T-cell (primary cell): ENCODE measurements at regions not wholly inside any gene's neighbourhood (a gene's known extent, or its start where the extent isn't known, plus 50 kb on each side); places are given as distances from the start of the nearest gene placed in this dataset.

ENCODE experiments used
- ATAC-seq, 4 experiments: fragments of 200-7000 bp in 3 of 4; fragments of 150-1000 bp in 1 of 4; cut with Tn5 transposase; replicated peaks in 1 of 4; 1 replicate in 3 of 4; 2 replicates in 1 of 4; pipeline ENCODE4 v1.10.0; 2021; ENCODE audit warnings: moderate library complexity in 3 of 4, mild to moderate bottlenecking in 2 of 4, moderate number of reproducible peaks in 1 of 4
- CTCF ChIA-PET, 2 donors: fragments of 300-600 bp; sonication (Branson Sonifier 250); formaldehyde crosslinking; loops; one replicate each; lab custom pipeline; 2022; ENCODE audit warnings: antibody characterized with exemption in 2 of 2; lab: Charles Lee
- POLR2A ChIA-PET, 2 donors: fragments of 300-600 bp; sonication (Branson Sonifier 250); formaldehyde crosslinking; loops; one replicate each; lab custom pipeline; 2022; ENCODE audit warnings: antibody characterized with exemption in 2 of 2; lab: Charles Lee
- DNase-seq, 35 experiments: peaks; one replicate each; pipeline versions ENCODE4 v3.0.0 to v3.0.0-alpha.2; 2013 to 2023
- H3K27ac ChIP-seq: one replicate; pipeline ENCODE4 v1.5.1; 2013; ENCODE audit warnings: low read length
- H3K27me3 ChIP-seq, 2 experiments: replicated peaks in 1 of 2; 1 replicate in 1 of 2; 2 replicates in 1 of 2; pipeline versions ENCODE4 v1.6.1 to v1.7.0; 2013; ENCODE audit warnings: low read length in 1 of 2, mixed read lengths in 1 of 2; ENCODE audit not compliant: control insufficient read depth in 2 of 2, insufficient read depth in 2 of 2; ENCODE audit errors: extremely low read depth in 1 of 2
- H3K36me3 ChIP-seq, 2 donors: 1 replicate in 1 of 2; 2 replicates in 1 of 2; pipeline versions ENCODE4 v1.6.1 to v1.7.0; 2013; ENCODE audit warnings: low read length in 1 of 2; ENCODE audit not compliant: control insufficient read depth in 2 of 2, insufficient read depth in 1 of 2; ENCODE audit errors: extremely low read depth in 1 of 2
- H3K4me1 ChIP-seq, 2 experiments: 1 replicate in 1 of 2; 2 replicates in 1 of 2; pipeline versions ENCODE4 v1.6.1 to v1.7.0; 2013; ENCODE audit warnings: low read length in 2 of 2, mixed read lengths in 1 of 2; ENCODE audit not compliant: insufficient read depth in 2 of 2, control insufficient read depth in 1 of 2; ENCODE audit errors: extremely low read depth in 1 of 2
- H3K4me3 ChIP-seq, 2 donors: 1 replicate in 1 of 2; 2 replicates in 1 of 2; pipeline versions ENCODE4 v1.5.1 to v1.7.0; 2013; ENCODE audit warnings: mild to moderate bottlenecking in 2 of 2, low read length in 1 of 2, moderate library complexity in 1 of 2; ENCODE audit not compliant: control insufficient read depth in 1 of 2; ENCODE audit errors: extremely low read depth in 1 of 2
- H3K9me3 ChIP-seq: 2 replicates; pipeline ENCODE4 v1.7.0; 2013
- H3K27ac Mint-ChIP-seq, 2 donors: one replicate each; pipeline ENCODE4 v1.8.0; 2020 to 2021; ENCODE audit warnings: mild to moderate bottlenecking in 2 of 2, mixed read lengths in 2 of 2
- H3K27me3 Mint-ChIP-seq, 2 donors: one replicate each; pipeline ENCODE4 v1.8.0; 2021 to 2022; ENCODE audit warnings: mixed read lengths in 2 of 2
- H3K36me3 Mint-ChIP-seq: one replicate; pipeline ENCODE4 v1.8.0; 2021; ENCODE audit warnings: mixed read lengths
- H3K4me1 Mint-ChIP-seq, 3 donors: one replicate each; pipeline ENCODE4 v1.8.0; 2020 to 2022; ENCODE audit warnings: mixed read lengths in 3 of 3, mild to moderate bottlenecking in 1 of 3
- H3K4me3 Mint-ChIP-seq, 3 donors: one replicate each; pipeline ENCODE4 v1.8.0; 2020 to 2022; ENCODE audit warnings: mild to moderate bottlenecking in 3 of 3, mixed read lengths in 3 of 3, moderate library complexity in 3 of 3
- H3K9me3 Mint-ChIP-seq, 3 donors: one replicate each; pipeline ENCODE4 v1.8.0; 2020 to 2022; ENCODE audit warnings: mixed read lengths in 3 of 3
- WGBS: methylation state at CpG from one replicate; pipeline ENCODE4 v1.1.5; 2013; ENCODE audit warnings: missing lambda C conversion rate; ENCODE audit not compliant: insufficient coverage; 5-methylcytosine and 5-hydroxymethylcytosine counted together

GRCh38 chr5:21694567-21694966 is 1158.6 kb downstream of the CDH12 start:
- H3K36me3 ChIP-seq = no peaks in the 10 kb centered on the region
- Mint-ChIP-seq H3K27me3 (no peaks in the 10 kb centered on the region), H3K36me3 (no peaks in the 10 kb centered on the region), H3K9me3 (peaks cover 4 to 19% (median 9%) of the 10 kb centered on the region in 3 donors), H3K27ac (no peak overlapping the region), H3K4me3 (no peak overlapping the region), H3K4me1 (no peaks in the 10 kb centered on the region)
- no peaks in the 10 kb centered on the region for H3K27me3 ChIP-seq
- POLR2A ChIA-PET = no interaction called here
- H3K4me1 ChIP-seq = no peaks in the 10 kb centered on the region
- no peaks in the 10 kb centered on the region for H3K9me3 ChIP-seq
- ATAC-seq = no peak
- 82% methylated on average over 1 of the region's 2 CpGs for WGBS
- CTCF ChIA-PET = no interaction called here
- no peak overlapping the region for H3K4me3 ChIP-seq
- no peak overlapping the region for H3K27ac ChIP-seq
- DNase-seq = no peak

DNA sequence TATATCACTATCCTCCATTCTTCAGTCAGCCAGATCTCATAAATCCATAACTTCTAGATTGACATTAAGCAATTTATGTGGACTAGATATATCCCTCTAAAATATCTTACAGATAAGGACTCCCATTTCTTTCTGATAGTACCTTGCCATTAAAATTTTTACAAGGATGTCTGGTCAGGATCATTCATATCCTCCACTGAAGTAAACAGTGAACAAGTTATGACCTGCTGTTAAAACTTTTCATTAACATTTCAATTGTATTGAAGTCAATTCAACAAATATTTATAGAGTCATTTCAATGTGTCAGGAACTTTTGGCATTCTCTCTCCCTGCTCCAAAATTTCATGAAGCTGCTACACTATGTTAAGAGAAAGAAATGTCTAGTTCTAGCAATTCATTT is 1159.6 kb downstream of the CDH12 start:
- ATAC-seq = no peak
- Histone ChIP-seq H3K27ac (no peak overlapping the region), H3K9me3 (no peaks in the 10 kb centered on the region), H3K4me3 (no peak overlapping the region), H3K27me3 (no peaks in the 10 kb centered on the region), H3K36me3 (no peaks in the 10 kb centered on the region), H3K4me1 (no peaks in the 10 kb centered on the region)
- POLR2A ChIA-PET = no interaction called here
- no peak overlapping the region for H3K27ac Mint-ChIP-seq
- no peaks in the 10 kb centered on the region for H3K36me3 Mint-ChIP-seq
- H3K27me3 Mint-ChIP-seq = no peaks in the 10 kb centered on the region
- no peak for DNase-seq
- H3K4me1 Mint-ChIP-seq = no peaks in the 10 kb centered on the region
- no peak overlapping the region for H3K4me3 Mint-ChIP-seq
- H3K9me3 Mint-ChIP-seq = peaks cover 4 to 20% (median 6%) of the 10 kb centered on the region in 3 donors
- CTCF ChIA-PET = no interaction called here

DNA sequence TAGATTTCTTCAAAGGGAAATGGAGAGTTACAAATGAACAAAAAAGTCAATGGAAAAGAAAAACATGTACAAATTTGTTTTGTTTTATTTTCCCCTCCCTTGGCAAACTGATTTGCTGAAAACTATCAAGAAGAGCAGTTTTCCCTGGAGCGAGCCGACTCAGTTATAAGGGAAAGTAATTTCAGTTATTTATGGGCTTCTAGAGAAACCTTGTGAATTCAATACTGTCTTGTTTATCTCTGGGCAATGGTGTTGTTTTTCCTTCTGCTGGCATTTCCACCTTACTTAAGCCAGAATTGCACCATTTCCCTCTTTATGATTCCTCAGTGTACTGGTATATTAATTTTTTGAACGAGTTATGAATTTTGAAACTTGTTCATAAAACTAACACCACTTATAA is 1163.6 kb downstream of the CDH12 start:
- no peaks in the 10 kb centered on the region for H3K4me1 ChIP-seq
- CTCF ChIA-PET = no interaction called here
- Mint-ChIP-seq H3K36me3 (no peaks in the 10 kb centered on the region), H3K9me3 (peaks cover 5 to 20% (median 9%) of the 10 kb centered on the region in 3 donors), H3K27ac (no peak overlapping the region), H3K4me3 (no peak overlapping the region), H3K27me3 (no peaks in the 10 kb centered on the region), H3K4me1 (no peaks in the 10 kb centered on the region)
- ATAC-seq (no peak), DNase-seq (no peak)
- H3K9me3 ChIP-seq = no peaks in the 10 kb centered on the region
- POLR2A ChIA-PET = no interaction called here
- H3K27ac ChIP-seq = no peak overlapping the region
- no CpG with 5 or more reads among the region's 3 CpGs for WGBS
- H3K36me3 ChIP-seq = no peaks in the 10 kb centered on the region
- H3K27me3 ChIP-seq = no peaks in the 10 kb centered on the region
- H3K4me3 ChIP-seq = no peak overlapping the region

GRCh38 chr5:21688655-21689054 is 1164.5 kb downstream of the CDH12 start:
- WGBS = no CpG with 5 or more reads among the region's 1 CpG
- Mint-ChIP-seq H3K27ac (no peak overlapping the region), H3K4me1 (no peaks in the 10 kb centered on the region)

GRCh38 chr5:21687621-21688020 is 1165.5 kb downstream of the CDH12 start:
- Mint-ChIP-seq H3K36me3 (no peaks in the 10 kb centered on the region), H3K4me1 (no peaks in the 10 kb centered on the region), H3K4me3 (no peak overlapping the region), H3K9me3 (peaks cover 4 to 14% (median 5%) of the 10 kb centered on the region in 3 donors), H3K27ac (no peak overlapping the region), H3K27me3 (no peaks in the 10 kb centered on the region)
- ChIA-PET CTCF (no interaction called here), POLR2A (no interaction called here)
- H3K9me3 ChIP-seq = no peaks in the 10 kb centered on the region
- no peaks in the 10 kb centered on the region for H3K4me1 ChIP-seq
- no peaks in the 10 kb centered on the region for H3K36me3 ChIP-seq
- H3K4me3 ChIP-seq = no peak overlapping the region
- 82% methylated on average over 1 of the region's 5 CpGs for WGBS
- no peak for DNase-seq
- no peaks in the 10 kb centered on the region for H3K27me3 ChIP-seq
- no peak for ATAC-seq
- no peak overlapping the region for H3K27ac ChIP-seq

More at GRCh38 chr5:21688655-21689054, 1164.5 kb downstream of the CDH12 start:
- Mint-ChIP-seq H3K36me3 (no peaks in the 10 kb centered on the region), H3K4me3 (no peak overlapping the region), H3K27me3 (no peaks in the 10 kb centered on the region), H3K9me3 (peaks cover 4 to 14% (median 5%) of the 10 kb centered on the region in 3 donors)
- ChIA-PET POLR2A (no interaction called here), CTCF (no interaction called here)
- Histone ChIP-seq H3K27ac (no peak overlapping the region), H3K9me3 (no peaks in the 10 kb centered on the region), H3K27me3 (no peaks in the 10 kb centered on the region), H3K36me3 (no peaks in the 10 kb centered on the region), H3K4me1 (no peaks in the 10 kb centered on the region), H3K4me3 (no peak overlapping the region)
- DNase-seq (no peak), ATAC-seq (no peak)

- no peak overlapping the region for H3K27ac Mint-ChIP-seq
- peaks cover 4 to 14% (median 5%) of the 10 kb centered on the region in 3 donors for H3K9me3 Mint-ChIP-seq
- POLR2A ChIA-PET = no interaction called here
- no peaks in the 10 kb centered on the region for H3K36me3 Mint-ChIP-seq
- CTCF ChIA-PET = no interaction called here
- H3K4me1 ChIP-seq = no peaks in the 10 kb centered on the region
- H3K27me3 ChIP-seq = no peaks in the 10 kb centered on the region
- no peak overlapping the region for H3K27ac ChIP-seq
- H3K27me3 Mint-ChIP-seq = no peaks in the 10 kb centered on the region
- 80% methylated on average over 1 of the region's 4 CpGs for WGBS
- H3K4me1 Mint-ChIP-seq = no peaks in the 10 kb centered on the region
- H3K4me3 Mint-ChIP-seq = no peak overlapping the region
- DNase-seq = no peak
- H3K9me3 ChIP-seq = no peaks in the 10 kb centered on the region
- no peak for ATAC-seq
- no peak overlapping the region for H3K4me3 ChIP-seq
- no peaks in the 10 kb centered on the region for H3K36me3 ChIP-seq
Observed at GRCh38 chr5:21686706-21687105, 1166.4 kb downstream of the CDH12 start.

GRCh38 chr5:21685522-21685921 is 1167.6 kb downstream of the CDH12 start:
- Histone ChIP-seq H3K9me3 (no peaks in the 10 kb centered on the region), H3K27ac (no peak overlapping the region), H3K27me3 (no peaks in the 10 kb centered on the region), H3K4me1 (no peaks in the 10 kb centered on the region), H3K4me3 (no peak overlapping the region), H3K36me3 (no peaks in the 10 kb centered on the region)
- ATAC-seq (no peak), DNase-seq (no peak)
- WGBS = no CpG with 5 or more reads among the region's 4 CpGs
- no peaks in the 10 kb centered on the region for H3K4me1 Mint-ChIP-seq
- no peaks in the 10 kb centered on the region for H3K36me3 Mint-ChIP-seq
- POLR2A ChIA-PET = no interaction called here
- CTCF ChIA-PET = no interaction called here
- H3K4me3 Mint-ChIP-seq = no peak overlapping the region
- no peak overlapping the region for H3K27ac Mint-ChIP-seq
- peaks cover 4 to 14% (median 5%) of the 10 kb centered on the region in 3 donors for H3K9me3 Mint-ChIP-seq
- H3K27me3 Mint-ChIP-seq = no peaks in the 10 kb centered on the region
